Mucosa of stomach (tissue), 1 donor: ENCODE measurements at regions not wholly inside any gene's neighbourhood (a gene's known extent, or its start where the extent isn't known, plus 50 kb on each side); places are given as distances from the start of the nearest gene placed in this dataset.
"Not testable (repeated sequence)": the region's sequence is repeated elsewhere in the genome, so short reads cannot be mapped to it uniquely, and the experiment has no call there.

Experiments
- H3K27me3 ChIP-seq: one replicate; pipeline ENCODE4 v1.7.0; 2013; ENCODE audit warnings: mild to moderate bottlenecking, low read length; ENCODE audit not compliant: control insufficient read depth, insufficient read depth
- H3K36me3 ChIP-seq: one replicate; pipeline ENCODE4 v1.7.0; 2013; ENCODE audit warnings: low read length; ENCODE audit not compliant: control insufficient read depth, insufficient read depth
- H3K4me1 ChIP-seq: one replicate; pipeline ENCODE4 v1.7.0; 2013; ENCODE audit warnings: mild to moderate bottlenecking, low read length; ENCODE audit not compliant: control insufficient read depth, insufficient read depth
- H3K4me3 ChIP-seq: one replicate; pipeline ENCODE4 v1.7.0; 2013; ENCODE audit warnings: low read length
- H3K9ac ChIP-seq: one replicate; pipeline ENCODE4 v1.7.0; 2013; ENCODE audit warnings: mild to moderate bottlenecking, low read length, moderate library complexity
- H3K9me3 ChIP-seq: one replicate; pipeline ENCODE4 v1.7.0; 2013; ENCODE audit warnings: mild to moderate bottlenecking, low read length, moderate library complexity; ENCODE audit not compliant: control insufficient read depth
- donor health status: Pancreatic carcinoma.

DNA sequence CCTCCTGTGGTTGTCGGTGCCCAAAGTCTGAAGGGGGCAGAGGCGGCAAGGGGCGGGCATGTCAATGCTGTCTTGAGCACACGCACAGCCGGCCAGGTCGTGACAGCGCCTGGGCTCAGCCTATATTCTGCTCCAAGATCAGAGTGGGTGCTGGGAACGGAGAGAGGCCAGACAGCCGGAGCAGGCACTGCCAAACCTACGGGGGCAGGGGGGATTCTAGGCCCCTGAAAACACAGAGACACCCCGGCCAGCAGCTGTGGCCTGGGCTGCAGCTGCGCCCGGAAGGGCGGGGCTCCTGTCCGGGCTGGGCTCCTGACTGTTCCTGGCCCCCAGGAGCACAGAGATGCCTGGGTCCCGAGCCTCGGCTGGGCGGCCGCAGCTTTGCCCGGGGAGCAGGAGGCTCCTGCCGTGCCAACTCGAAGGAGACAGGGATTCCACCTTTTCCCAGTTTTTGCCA, 2662.9 kb upstream of the PCDH20 start:
- no peaks in the 10 kb centered on the region for H3K9me3 ChIP-seq
- H3K4me3 ChIP-seq: no peak overlapping the region
- no peak overlapping the region for H3K9ac ChIP-seq
- H3K27me3 ChIP-seq: no peaks in the 10 kb centered on the region
- no peaks in the 10 kb centered on the region for H3K36me3 ChIP-seq
- H3K4me1 ChIP-seq: no peaks in the 10 kb centered on the region

DNA sequence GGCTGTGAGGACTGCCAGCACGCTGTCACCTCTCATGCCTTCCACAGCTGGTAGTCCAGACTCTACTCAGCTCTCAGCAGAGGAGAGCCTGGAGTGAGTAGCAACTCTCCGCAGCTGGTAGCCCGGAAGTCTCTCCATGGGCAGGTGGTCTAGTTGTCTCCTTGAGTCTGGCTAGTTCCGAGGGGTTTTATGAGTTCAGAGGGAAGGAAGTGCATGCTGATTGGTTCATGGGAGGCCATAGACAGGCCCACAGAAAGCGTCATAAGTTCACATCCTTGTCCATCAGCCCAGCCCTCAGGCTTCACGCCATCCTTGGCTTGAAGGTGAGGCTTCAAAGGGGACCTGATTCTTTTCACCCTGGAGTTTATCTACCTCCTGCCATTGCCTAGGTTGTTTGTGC, 2662.4 kb upstream of the PCDH20 start:
- no peaks in the 10 kb centered on the region for H3K9me3 ChIP-seq
- no peaks in the 10 kb centered on the region for H3K36me3 ChIP-seq
- H3K4me1 ChIP-seq: no peaks in the 10 kb centered on the region
- no peak overlapping the region for H3K4me3 ChIP-seq
- H3K27me3 ChIP-seq: no peaks in the 10 kb centered on the region
- no peak overlapping the region for H3K9ac ChIP-seq

DNA sequence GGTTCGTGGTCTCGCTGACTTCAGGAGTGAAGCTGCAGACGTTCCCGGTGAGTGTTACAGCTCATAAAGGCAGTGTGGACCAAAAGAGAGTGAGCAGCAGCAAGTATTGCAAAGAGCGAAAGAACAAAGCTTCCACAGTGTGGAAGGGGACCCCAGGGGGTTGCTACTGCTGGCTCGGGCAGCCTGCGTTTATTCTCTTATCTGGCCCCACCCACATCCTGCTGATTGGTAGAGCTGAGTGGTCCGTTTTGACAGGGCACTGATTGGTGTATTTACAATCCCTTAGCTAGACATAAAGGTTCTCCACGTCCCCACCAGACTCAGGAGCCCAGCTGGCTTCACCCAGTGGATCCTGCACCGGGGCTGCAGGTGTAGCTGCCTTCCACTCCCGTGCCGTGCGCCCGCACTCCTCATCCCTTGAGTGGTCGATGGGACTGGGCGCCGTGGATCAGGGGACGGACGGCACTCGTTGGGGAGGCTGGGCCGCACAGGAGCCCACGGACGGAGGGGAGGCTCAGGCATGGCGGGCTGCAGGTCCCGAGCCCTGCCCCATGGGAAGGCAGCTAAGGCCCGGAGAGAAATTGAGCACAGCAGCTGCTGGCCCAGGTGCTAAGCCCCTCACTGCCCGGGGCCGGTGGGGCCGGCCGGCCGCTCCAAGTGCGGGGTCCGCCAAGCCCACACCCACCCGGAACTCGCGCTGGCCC, 2661.6 kb upstream of the PCDH20 start:
- H3K27me3 ChIP-seq, H3K9ac ChIP-seq, H3K36me3 ChIP-seq, H3K4me3 ChIP-seq, H3K4me1 ChIP-seq, H3K9me3 ChIP-seq: not testable (repeated sequence)

DNA sequence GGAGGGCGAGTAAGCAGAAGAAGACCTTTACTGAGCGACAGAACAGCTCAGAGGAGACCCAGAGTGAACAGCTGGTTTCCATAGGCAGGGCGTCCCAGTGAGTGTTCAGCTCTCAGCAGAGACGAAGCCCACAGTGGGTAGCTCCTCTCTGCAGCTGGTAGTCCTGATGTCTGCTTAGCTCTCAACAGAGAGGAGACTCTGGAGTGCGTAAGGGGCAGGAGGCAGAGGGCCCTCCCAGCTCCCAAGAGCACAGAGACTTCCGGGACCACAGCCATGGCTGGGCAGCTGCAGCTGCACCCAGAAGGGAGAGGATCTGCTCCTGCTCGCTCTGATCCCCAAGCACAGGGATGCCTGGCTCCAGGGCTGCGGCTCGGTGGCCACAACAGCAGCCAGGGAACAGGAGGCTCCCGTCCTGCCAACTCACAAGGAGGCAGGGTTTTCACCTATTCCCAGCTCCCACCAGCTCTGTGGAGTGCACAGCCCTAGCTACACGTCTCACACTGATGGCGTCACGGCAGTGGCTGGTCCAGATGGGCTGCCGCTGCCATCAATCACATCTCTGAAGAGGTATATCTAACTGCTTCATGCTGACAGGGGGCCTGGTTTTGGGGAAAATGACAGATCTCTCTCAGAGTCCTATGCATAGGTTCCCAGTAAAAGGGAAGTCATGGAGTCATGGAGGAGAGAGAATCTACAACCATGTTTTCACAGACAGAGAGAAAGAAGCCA, 2660.1 kb upstream of the PCDH20 start:
- no peaks in the 10 kb centered on the region for H3K9me3 ChIP-seq
- no peaks in the 10 kb centered on the region for H3K4me1 ChIP-seq
- H3K4me3 ChIP-seq: no peak overlapping the region
- no peak overlapping the region for H3K9ac ChIP-seq
- H3K27me3 ChIP-seq: no peaks in the 10 kb centered on the region
- H3K36me3 ChIP-seq: no peaks in the 10 kb centered on the region

DNA sequence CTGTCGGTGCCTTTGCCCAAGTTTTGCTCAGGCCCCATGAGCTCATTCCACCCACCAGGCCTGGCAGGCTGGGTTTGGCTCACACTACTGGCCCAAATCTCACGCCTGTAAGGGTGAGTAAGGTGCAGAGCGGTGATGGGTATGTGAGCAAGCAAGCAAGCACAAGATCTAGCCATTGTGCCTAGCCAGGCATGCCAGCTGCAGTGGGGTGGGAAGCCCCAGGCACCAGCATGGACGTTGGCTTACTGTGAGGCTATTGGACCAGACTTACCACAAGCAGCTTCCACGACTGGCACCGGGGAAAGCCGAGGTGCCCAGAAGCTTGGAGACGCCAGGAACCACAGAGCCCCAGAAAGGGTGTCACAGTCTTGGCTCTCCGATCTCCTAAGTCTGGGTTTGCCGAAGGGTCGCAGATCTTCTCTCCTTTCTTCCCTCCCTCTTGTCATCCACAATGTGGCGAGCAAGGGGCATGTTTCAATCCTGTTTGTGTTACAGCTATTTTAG, 2659.4 kb upstream of the PCDH20 start:
- no peaks in the 10 kb centered on the region for H3K27me3 ChIP-seq
- H3K4me1 ChIP-seq: no peaks in the 10 kb centered on the region
- H3K9ac ChIP-seq: no peak overlapping the region
- no peaks in the 10 kb centered on the region for H3K9me3 ChIP-seq
- no peaks in the 10 kb centered on the region for H3K36me3 ChIP-seq
- no peak overlapping the region for H3K4me3 ChIP-seq

DNA sequence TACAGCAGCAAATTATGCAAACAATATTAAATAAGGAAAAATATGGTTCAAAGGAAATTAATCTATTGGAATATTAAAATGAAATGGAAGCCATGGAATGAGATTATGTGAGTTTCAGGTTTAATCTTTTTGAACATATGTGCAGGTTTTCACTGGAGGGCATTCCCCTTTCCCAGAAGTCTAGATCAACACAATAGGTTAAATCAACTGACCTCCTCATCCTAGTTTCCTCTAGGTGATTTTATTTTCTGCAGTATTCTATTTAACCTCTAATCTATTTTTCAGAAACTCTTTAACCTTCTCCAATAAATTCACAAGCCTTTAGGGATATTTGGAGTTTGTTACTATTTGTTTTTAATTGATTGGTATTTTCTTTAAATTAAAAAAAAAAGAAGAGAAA, 2657.6 kb upstream of the PCDH20 start:
- Histone ChIP-seq H3K27me3 (no peaks in the 10 kb centered on the region), H3K9me3 (no peaks in the 10 kb centered on the region), H3K4me3 (no peak overlapping the region), H3K36me3 (no peaks in the 10 kb centered on the region), H3K9ac (no peak overlapping the region), H3K4me1 (no peaks in the 10 kb centered on the region)

DNA sequence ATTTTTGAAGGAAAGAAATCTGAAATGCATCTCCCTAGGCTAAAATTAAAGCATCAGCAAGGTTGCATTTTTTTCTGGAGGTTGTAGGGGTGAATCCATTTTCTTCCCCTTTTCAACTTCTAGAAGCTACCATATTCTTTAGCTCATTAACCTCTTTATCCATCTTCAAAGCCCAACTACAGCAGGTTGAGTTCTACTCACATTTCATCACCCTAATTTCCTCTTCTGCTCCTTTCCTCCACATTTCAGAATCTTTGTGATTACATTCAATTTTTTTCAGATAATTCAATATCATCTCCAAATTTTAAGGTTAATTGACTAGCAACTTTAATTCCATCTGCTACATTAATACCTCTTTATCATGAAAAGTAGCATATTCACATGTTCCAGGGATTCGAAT, 2655.7 kb upstream of the PCDH20 start:
- Histone ChIP-seq H3K4me3 (no peak overlapping the region), H3K27me3 (no peaks in the 10 kb centered on the region), H3K9me3 (no peaks in the 10 kb centered on the region), H3K36me3 (no peaks in the 10 kb centered on the region), H3K4me1 (no peaks in the 10 kb centered on the region), H3K9ac (no peak overlapping the region)

DNA sequence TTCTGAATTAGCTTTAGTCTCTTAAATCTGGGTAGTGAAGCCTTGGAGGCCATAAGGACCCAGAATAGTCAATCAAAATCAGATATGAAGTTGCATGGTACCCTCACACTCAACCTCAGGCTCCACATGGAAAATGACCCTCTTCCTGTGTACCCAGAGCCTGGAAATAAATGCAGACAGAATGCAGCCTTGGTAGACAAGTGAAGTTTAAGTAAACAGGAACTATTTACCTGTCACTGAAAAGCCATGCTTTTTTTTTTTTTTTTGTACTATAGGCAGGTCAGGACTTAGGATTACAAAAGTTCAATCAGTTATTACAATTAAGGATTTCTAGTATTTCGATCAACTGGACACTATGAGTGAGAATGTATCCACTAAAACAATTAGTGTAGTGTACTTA, 2654.2 kb upstream of the PCDH20 start:
- Histone ChIP-seq H3K9ac (no peak overlapping the region), H3K36me3 (no peaks in the 10 kb centered on the region), H3K27me3 (no peaks in the 10 kb centered on the region), H3K9me3 (no peaks in the 10 kb centered on the region), H3K4me1 (no peaks in the 10 kb centered on the region), H3K4me3 (no peak overlapping the region)

DNA sequence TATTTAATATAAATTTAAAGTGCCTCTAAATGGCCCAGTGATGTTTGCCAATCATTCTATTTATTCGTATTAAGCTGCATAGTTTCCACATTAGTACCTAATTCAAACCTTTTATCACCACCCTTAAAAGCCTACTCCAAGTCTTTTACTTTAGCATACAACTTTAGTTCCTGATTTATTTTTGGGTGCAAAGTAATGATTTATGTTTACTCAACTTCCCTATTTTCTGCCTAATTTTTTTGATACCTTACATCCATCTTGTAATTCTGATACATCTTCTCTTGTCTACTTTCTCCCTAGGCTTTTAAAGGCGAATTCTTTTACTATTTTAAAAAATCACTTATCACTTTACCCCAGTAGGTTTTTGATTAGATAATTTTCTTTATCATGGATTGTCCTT, 2651.1 kb upstream of the PCDH20 start:
- Histone ChIP-seq H3K4me1 (no peaks in the 10 kb centered on the region), H3K36me3 (no peaks in the 10 kb centered on the region), H3K4me3 (no peak overlapping the region), H3K9me3 (no peaks in the 10 kb centered on the region), H3K27me3 (no peaks in the 10 kb centered on the region), H3K9ac (no peak overlapping the region)

DNA sequence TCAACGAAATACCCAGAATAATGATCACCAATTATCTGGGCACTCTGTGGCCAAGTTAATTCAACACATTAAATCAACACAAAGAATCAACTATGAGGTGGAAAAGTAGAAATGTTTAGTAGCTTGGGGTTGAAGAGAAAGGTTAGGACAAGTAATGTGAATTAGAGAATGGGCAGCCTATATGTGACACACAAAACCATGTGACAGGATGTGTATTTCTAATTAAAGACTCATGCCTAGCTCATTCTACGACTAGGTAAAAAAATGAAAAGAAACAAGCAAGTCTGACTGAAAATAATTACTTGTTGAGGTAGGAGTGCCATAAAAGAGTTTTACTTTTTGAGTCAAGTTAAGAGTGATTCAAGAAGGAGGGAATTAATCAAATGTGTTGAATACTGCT, 2646.0 kb upstream of the PCDH20 start:
- H3K36me3 ChIP-seq: no peaks in the 10 kb centered on the region
- no peak overlapping the region for H3K4me3 ChIP-seq
- no peak overlapping the region for H3K9ac ChIP-seq
- no peaks in the 10 kb centered on the region for H3K27me3 ChIP-seq
- no peaks in the 10 kb centered on the region for H3K9me3 ChIP-seq
- H3K4me1 ChIP-seq: no peaks in the 10 kb centered on the region

DNA sequence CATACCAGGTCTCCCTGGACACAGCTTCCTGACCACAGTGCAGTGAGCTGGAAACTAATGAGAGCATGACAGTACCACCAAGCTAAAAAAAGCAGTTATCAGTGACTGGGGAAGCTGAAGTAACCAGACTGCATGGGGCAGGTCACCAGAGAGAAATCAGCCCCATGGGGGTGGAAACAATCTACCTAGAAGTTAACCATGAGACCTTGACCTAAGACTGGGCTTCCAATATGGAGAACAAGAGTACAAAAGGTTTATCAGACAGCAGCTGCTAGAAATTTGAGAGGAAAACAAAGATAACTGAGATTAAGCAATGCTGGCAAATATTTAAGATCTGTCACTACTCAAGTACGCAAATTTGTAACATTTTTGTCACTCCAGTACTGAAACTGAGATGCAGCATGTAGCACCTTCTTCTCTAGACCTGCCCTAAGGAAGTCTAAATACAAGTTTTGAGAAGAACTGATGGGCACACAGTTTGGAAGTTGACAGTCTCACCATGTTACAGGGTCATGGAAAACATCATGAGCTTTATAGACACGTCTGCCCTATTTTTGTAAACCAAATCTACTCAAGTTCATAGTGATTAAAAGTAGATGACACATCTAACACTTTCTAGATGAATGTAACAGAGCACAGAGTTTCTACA, 2641.8 kb upstream of the PCDH20 start:
- Histone ChIP-seq H3K36me3 (no peaks in the 10 kb centered on the region), H3K27me3 (no peaks in the 10 kb centered on the region), H3K4me1 (no peaks in the 10 kb centered on the region), H3K9ac (no peak overlapping the region), H3K4me3 (no peak overlapping the region), H3K9me3 (no peaks in the 10 kb centered on the region)

DNA sequence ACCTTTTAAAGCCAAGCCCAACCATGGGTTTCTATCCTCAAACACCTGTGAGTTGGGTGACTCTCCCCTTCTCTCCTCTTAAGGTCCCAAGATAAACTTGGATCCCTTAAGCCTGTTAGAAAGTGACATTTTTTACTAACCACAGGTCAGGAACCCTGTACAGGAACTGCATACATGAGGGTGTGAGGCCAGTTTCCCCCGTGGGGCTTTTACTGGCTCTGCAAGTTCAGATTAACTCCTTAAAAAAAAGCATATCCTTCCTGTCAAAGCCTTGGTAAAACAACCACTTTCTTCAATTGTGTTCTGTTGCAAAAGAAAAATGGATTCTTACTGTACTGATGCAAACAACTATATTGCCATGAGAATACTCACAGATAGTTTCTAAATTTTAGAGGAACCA, 2638.7 kb upstream of the PCDH20 start:
- Histone ChIP-seq H3K9me3 (no peaks in the 10 kb centered on the region), H3K36me3 (no peaks in the 10 kb centered on the region), H3K9ac (no peak overlapping the region), H3K27me3 (no peaks in the 10 kb centered on the region), H3K4me1 (no peaks in the 10 kb centered on the region), H3K4me3 (no peak overlapping the region)
